ENCODE measurements at regions not wholly inside any gene's neighbourhood (a gene's known extent, or its start where the extent isn't known, plus 50 kb on each side); places are given as distances from the start of the nearest gene placed in this dataset.

DNA sequence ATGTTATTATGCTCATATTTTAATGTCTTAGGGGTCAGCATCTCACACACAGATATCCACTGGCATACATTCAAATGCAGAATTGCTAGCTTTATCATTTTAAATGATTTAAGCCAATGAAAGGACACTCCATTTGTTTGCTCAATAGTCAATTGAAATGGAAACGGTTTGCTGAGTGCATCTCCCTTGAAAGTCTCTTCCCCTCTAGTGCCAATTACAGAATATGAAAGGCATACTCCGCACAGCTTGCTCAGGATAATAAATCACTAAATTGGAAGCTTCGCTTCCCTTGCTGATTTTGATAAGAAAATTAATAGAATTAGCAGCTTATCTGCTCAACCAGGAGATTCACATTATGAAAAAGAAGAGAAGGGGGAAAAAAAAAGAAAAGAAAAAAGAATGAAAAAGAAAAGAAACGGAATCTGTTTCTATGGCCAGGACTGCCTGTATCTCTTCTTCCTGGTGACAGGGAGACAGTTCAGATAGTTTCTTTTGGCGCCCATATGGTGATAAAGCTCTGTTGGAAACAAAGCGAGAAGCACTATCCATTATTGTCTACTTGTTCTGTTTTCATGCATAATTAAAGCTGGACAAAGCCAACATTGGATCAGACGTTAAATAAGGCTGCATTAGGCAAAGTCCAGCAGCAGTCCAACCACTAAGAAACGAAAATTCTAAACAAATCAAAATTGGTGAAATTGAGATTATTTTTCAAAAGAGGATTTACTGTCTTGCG, 225.0 kb downstream of the GXYLT1 start:
- in situ Hi-C loops (cut with MboI; ENCODE audit: low sequenced_read_pairs) = no loop called here
- no peak overlapping the region for H2AK5ac ChIP-seq (ENCODE audit: low read depth, low read length)
- H3K56ac ChIP-seq (ENCODE audit: extremely low read depth, insufficient read depth, low read length) = no peak overlapping the region
- H3K18ac ChIP-seq (ENCODE audit: low read depth, low read length) = no peak overlapping the region
- H2BK5ac ChIP-seq (ENCODE audit: low read depth, low read length, poor library complexity, severe bottlenecking) = no peak overlapping the region
- H3K27me3 ChIP-seq (ENCODE audit: control insufficient read depth, insufficient read depth, low read length) = no peaks in the 10 kb centered on the region
- no peaks in the 10 kb centered on the region for H3K79me1 ChIP-seq (ENCODE audit: low read depth in 1 of 2, low read length in 2 of 2)
- no peak overlapping the region for H4K91ac ChIP-seq (ENCODE audit: insufficient read depth, low read depth, low read length)
- no peaks in the 10 kb centered on the region for H3K9me1 ChIP-seq (ENCODE audit: insufficient read depth, low read length)
- no peak overlapping the region for H3K4me3 ChIP-seq (ENCODE audit: insufficient read depth, low read depth, low read length)
- H3K9ac ChIP-seq (ENCODE audit: low read depth, low read length) = no peak overlapping the region
- no peaks in the 10 kb centered on the region for H3K4me1 ChIP-seq (ENCODE audit: control insufficient read depth, insufficient read depth, low read length)
- no peaks in the 10 kb centered on the region for H3K9me3 ChIP-seq (ENCODE audit: control insufficient read depth, insufficient read depth, low read length)
- no peak overlapping the region for H2BK15ac ChIP-seq (ENCODE audit: low read depth, low read length)
- H2AFZ ChIP-seq (replicated peaks; ENCODE audit: low read length, poor library complexity) = no peak overlapping the region
- no peak overlapping the region for H4K5ac ChIP-seq (ENCODE audit: low read depth, low read length)
- ChIA-PET CTCF (no interaction called here), POLR2A (ENCODE audit: unreplicated experiment) (no interaction called here)
- H4K20me1 ChIP-seq (ENCODE audit: insufficient read depth, low read length) = no peaks in the 10 kb centered on the region
- H2AK9ac ChIP-seq (replicated peaks; ENCODE audit: low read depth, low read length, poor library complexity) = no peak overlapping the region
- H3K4me2 ChIP-seq (ENCODE audit: low read depth, low read length) = no peak overlapping the region
- no peak for DNase-seq
- H3K27ac ChIP-seq (ENCODE audit: insufficient read depth, low read length) = no peak overlapping the region
- H2BK20ac ChIP-seq (ENCODE audit: low read depth, low read length) = no peak overlapping the region
- H4K8ac ChIP-seq (ENCODE audit: low read depth in 2 of 2, low read length in 2 of 2) = no peak overlapping the region
- no peak overlapping the region for H2BK120ac ChIP-seq (ENCODE audit: low read depth, low read length)
- ATAC-seq (ENCODE audit: low read depth) = no peak
- no peak overlapping the region for H3K23ac ChIP-seq (ENCODE audit: low read depth, low read length)
- intact Hi-C loops (cut with micrococcal nuclease) = no loop called here
- no peak overlapping the region for H3K14ac ChIP-seq (replicated peaks; ENCODE audit: low read depth, low read length)
- no peaks in the 10 kb centered on the region for H3K36me3 ChIP-seq (ENCODE audit: control insufficient read depth, insufficient read depth, low read length)
- no CpG with 5 or more reads among the region's 9 CpGs for WGBS, 2 experiments (ENCODE audit: extremely low coverage in 2 of 2, insufficient read length in 1 of 2)
- H3K4ac ChIP-seq (ENCODE audit: low read depth, low read length) = no peak overlapping the region
- dilution Hi-C loops (cut with HindIII; ENCODE audit: low sequenced_read_pairs, unreplicated experiment) = no loop called here
- BruUV-seq (replicated peaks) = no TSS peak
- TF ChIP-seq CEBPB (IDR thresholded peaks at IDR 0.05; ENCODE audit: low read depth, low read length) (no peak), RAD21 (IDR thresholded peaks at IDR 0.05; ENCODE audit: low read length) (no peak)
- TF ChIP-seq, protein P1, sequence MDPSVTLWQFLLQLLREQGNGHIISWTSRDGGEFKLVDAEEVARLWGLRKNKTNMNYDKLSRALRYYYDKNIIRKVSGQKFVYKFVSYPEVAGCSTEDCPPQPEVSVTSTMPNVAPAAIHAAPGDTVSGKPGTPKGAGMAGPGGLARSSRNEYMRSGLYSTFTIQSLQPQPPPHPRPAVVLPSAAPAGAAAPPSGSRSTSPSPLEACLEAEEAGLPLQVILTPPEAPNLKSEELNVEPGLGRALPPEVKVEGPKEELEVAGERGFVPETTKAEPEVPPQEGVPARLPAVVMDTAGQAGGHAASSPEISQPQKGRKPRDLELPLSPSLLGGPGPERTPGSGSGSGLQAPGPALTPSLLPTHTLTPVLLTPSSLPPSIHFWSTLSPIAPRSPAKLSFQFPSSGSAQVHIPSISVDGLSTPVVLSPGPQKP (IDR thresholded peaks at IDR 0.05; ENCODE audit: borderline replicate concordance, low read depth, low read length) = no peak

Measured in IMR-90 (cell line).